ENCODE measurements at regions not wholly inside any gene's neighbourhood (a gene's known extent, or its start where the extent isn't known, plus 50 kb on each side); places are given as distances from the start of the nearest gene placed in this dataset.

- TF ChIP-seq CTCF (conservative IDR thresholded peaks at IDR 0.05 in 1 of 2, IDR thresholded peaks at IDR 0.05 in 1 of 2; ENCODE audit: low read depth in 1 of 2, low read length in 2 of 2) (no peak), EZH2 (IDR thresholded peaks at IDR 0.05; ENCODE audit: low read length, missing control alignments) (no peak)
- no peaks in the 10 kb centered on the region for H3K4me1 ChIP-seq (ENCODE audit: control insufficient read depth, extremely low read depth, insufficient read depth, low read length)
- no peak overlapping the region for H3K4me3 ChIP-seq (replicated peaks in 1 of 4; ENCODE audit: control extremely low read depth in 1 of 4, insufficient read depth in 1 of 4, low read depth in 3 of 4, low read length in 4 of 4)
- no peak overlapping the region for H2AFZ ChIP-seq (ENCODE audit: low read length)
- no peaks in the 10 kb centered on the region for H3K36me3 ChIP-seq (ENCODE audit: control insufficient read depth, insufficient read depth, low read length)
- H3K79me2 ChIP-seq (ENCODE audit: control insufficient read depth, insufficient read depth, low read length): no peaks in the 10 kb centered on the region
- no peaks in the 10 kb centered on the region for H3K27me3 ChIP-seq (ENCODE audit: control insufficient read depth, insufficient read depth, low read length)
- H3K4me2 ChIP-seq (ENCODE audit: extremely low read depth, insufficient read depth, low read length): no peak overlapping the region
- no peaks in the 10 kb centered on the region for H4K20me1 ChIP-seq (ENCODE audit: control insufficient read depth, extremely low read depth, insufficient read depth, low read length)
- no peak overlapping the region for H3K27ac ChIP-seq (ENCODE audit: insufficient read depth, low read length)
- no peak overlapping the region for H3K9ac ChIP-seq (ENCODE audit: insufficient read depth, low read length)
- no peaks in the 10 kb centered on the region for H3K9me3 ChIP-seq (ENCODE audit: control insufficient read depth, insufficient read depth, low read depth, low read length)
- DNase-seq (ENCODE audit: low read depth in 2 of 2): no peak
Observed at GRCh38 chr22:34370711-34371110, 450.4 kb upstream of the LARGE1 start.

- no peak for DNase-seq (ENCODE audit: low read depth in 2 of 2)
- TF ChIP-seq CTCF (conservative IDR thresholded peaks at IDR 0.05 in 1 of 2, IDR thresholded peaks at IDR 0.05 in 1 of 2; ENCODE audit: low read depth in 1 of 2, low read length in 2 of 2): no peak
- no peak for TF ChIP-seq EZH2 (IDR thresholded peaks at IDR 0.05; ENCODE audit: low read length, missing control alignments)
- Histone ChIP-seq H3K4me1 (ENCODE audit: control insufficient read depth, extremely low read depth, insufficient read depth, low read length) (no peaks in the 10 kb centered on the region), H4K20me1 (ENCODE audit: control insufficient read depth, extremely low read depth, insufficient read depth, low read length) (no peaks in the 10 kb centered on the region), H3K27ac (ENCODE audit: insufficient read depth, low read length) (no peak overlapping the region), H3K79me2 (ENCODE audit: control insufficient read depth, insufficient read depth, low read length) (no peaks in the 10 kb centered on the region), H3K27me3 (ENCODE audit: control insufficient read depth, insufficient read depth, low read length) (no peaks in the 10 kb centered on the region), H3K36me3 (ENCODE audit: control insufficient read depth, insufficient read depth, low read length) (no peaks in the 10 kb centered on the region), H3K9me3 (ENCODE audit: control insufficient read depth, insufficient read depth, low read depth, low read length) (no peaks in the 10 kb centered on the region), H3K4me3 (replicated peaks in 1 of 4; ENCODE audit: control extremely low read depth in 1 of 4, insufficient read depth in 1 of 4, low read depth in 3 of 4, low read length in 4 of 4) (no peak overlapping the region), H3K9ac (ENCODE audit: insufficient read depth, low read length) (no peak overlapping the region), H2AFZ (ENCODE audit: low read length) (no peak overlapping the region), H3K4me2 (ENCODE audit: extremely low read depth, insufficient read depth, low read length) (no peak overlapping the region)
Observed at GRCh38 chr22:34379825-34380224, 459.5 kb upstream of the LARGE1 start.

GRCh38 chr22:34380532-34380931 lies 460.3 kb upstream of the LARGE1 start:
- Histone ChIP-seq H3K36me3 (ENCODE audit: control insufficient read depth, insufficient read depth, low read length) (no peaks in the 10 kb centered on the region), H3K27me3 (ENCODE audit: control insufficient read depth, insufficient read depth, low read length) (no peaks in the 10 kb centered on the region), H4K20me1 (ENCODE audit: control insufficient read depth, extremely low read depth, insufficient read depth, low read length) (no peaks in the 10 kb centered on the region), H3K4me3 (replicated peaks in 1 of 4; ENCODE audit: control extremely low read depth in 1 of 4, insufficient read depth in 1 of 4, low read depth in 3 of 4, low read length in 4 of 4) (no peak overlapping the region), H3K4me2 (ENCODE audit: extremely low read depth, insufficient read depth, low read length) (no peak overlapping the region), H3K9ac (ENCODE audit: insufficient read depth, low read length) (no peak overlapping the region), H3K27ac (ENCODE audit: insufficient read depth, low read length) (no peak overlapping the region), H3K9me3 (ENCODE audit: control insufficient read depth, insufficient read depth, low read depth, low read length) (no peaks in the 10 kb centered on the region), H2AFZ (ENCODE audit: low read length) (no peak overlapping the region), H3K79me2 (ENCODE audit: control insufficient read depth, insufficient read depth, low read length) (no peaks in the 10 kb centered on the region), H3K4me1 (ENCODE audit: control insufficient read depth, extremely low read depth, insufficient read depth, low read length) (no peaks in the 10 kb centered on the region)
- no peak for TF ChIP-seq CTCF (conservative IDR thresholded peaks at IDR 0.05 in 1 of 2, IDR thresholded peaks at IDR 0.05 in 1 of 2; ENCODE audit: low read depth in 1 of 2, low read length in 2 of 2)
- TF ChIP-seq EZH2 (IDR thresholded peaks at IDR 0.05; ENCODE audit: low read length, missing control alignments): no peak
- no peak for DNase-seq (ENCODE audit: low read depth in 2 of 2)
